ENCODE measurements at regions not wholly inside any gene's neighbourhood (a gene's known extent, or its start where the extent isn't known, plus 50 kb on each side); places are given as distances from the start of the nearest gene placed in this dataset.
A peak's percentile ranks its signal among the peaks of the same experiment; 100 is the strongest.
"Not testable (repeated sequence)": the region's sequence is repeated elsewhere in the genome, so short reads cannot be mapped to it uniquely, and the experiment has no call there.

DNA sequence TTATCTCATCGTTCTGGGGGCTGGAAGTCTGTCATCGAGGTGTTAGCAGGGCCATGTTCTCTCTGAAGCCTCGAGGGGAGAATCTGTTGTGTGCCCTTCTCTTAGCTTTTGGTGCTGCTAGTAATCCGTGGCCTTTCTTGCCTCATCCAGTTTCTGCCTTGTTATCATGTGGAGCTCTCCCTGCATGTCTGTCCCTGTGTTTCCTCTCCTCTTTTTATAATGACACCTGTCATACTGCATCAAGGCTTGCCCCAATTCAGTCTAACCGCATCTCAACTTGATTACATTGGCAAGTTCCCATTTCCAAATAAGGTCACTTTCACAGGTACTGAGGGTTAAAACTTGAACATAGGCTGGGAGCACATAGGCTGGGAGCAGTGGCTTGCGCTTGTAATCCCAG is 82.6 kb upstream of the CNIH3 start:
- no peak for DNase-seq (ENCODE audit: low read depth in 2 of 2)

GRCh38 chr1:224534731-224535130 is 81.4 kb upstream of the CNIH3 start:
- DNase-seq (ENCODE audit: low read depth in 2 of 2), result no peak

DNA sequence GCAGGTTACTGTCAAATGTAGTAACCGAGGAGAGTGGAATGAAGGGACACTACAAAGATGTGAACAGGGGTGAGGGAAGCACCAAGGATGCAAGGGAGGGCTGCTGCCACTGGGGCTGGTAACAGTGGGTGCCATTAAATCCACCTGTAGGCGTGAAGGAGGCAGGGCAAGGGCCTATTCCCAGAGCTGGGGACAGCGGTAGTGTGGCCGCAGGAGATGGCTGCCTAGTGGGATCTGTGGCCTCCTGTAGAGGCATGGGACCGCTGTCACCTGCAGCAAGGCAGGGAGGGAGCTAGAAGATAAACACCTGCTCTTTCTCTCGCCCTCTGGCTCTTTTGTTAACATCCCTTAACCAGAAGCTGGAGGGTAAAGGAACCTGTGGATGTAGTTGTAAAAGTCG is 80.5 kb upstream of the CNIH3 start:
- no peak for DNase-seq (ENCODE audit: low read depth in 2 of 2)

DNA sequence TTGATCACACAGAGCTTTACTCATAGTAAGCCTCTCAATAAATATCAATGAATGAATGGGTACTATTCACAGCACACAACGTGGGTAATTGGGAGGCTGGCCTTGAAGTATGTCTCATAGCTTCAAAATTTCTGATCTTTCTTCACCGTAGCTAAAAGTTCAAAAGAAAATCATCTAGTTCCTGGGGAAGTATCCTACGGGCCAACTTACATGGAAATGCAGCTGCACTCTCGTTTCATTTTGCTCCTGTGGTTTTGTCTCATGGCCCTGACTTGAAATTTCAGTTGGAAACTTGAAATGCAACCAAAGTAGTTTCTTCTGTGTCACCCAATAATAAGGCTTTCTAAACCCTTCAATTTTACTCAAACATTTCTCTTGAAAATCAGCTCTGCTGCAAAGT is 76.1 kb upstream of the CNIH3 start:
- no peak for DNase-seq (ENCODE audit: low read depth in 2 of 2)

GRCh38 chr1:224540535-224540934 is 75.6 kb upstream of the CNIH3 start:
- peak in 1 of 2 donors; percentile 16 for DNase-seq (ENCODE audit: low read depth in 2 of 2)

DNA sequence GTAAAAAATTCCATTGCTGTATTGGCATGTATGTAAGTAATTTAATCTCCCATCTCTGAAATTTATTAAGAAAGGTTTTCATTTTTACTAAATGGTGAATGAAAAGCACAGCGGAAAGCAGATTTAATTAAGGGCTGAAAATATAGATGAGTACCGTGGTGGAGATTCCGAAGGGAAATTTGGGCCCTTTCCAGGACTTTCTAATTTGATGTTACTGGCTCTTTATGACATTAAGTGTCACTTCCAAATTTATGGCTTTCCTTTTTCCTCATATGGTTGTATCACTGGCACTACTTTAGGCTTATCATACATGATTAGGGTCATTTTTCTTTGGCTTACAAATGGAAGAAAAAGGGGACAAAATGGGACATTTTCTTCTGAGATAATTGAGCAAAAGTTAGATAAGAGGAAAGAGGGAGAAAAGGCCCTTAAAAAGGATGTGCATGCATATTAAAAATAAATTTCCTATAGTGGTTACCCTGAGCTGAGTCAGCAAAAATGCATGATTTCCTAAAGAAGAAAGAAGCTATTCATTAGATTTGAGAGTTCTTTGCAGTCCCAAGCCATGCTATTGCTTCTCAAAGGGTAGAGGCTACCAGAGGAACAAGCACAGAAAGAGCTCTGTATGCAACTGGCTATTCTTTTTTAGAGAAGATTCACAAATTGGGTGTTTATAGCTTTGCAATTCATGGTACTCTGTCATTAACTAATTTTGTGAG is 74.9 kb upstream of the CNIH3 start:
- no peak for DNase-seq (ENCODE audit: low read depth in 2 of 2)

DNA sequence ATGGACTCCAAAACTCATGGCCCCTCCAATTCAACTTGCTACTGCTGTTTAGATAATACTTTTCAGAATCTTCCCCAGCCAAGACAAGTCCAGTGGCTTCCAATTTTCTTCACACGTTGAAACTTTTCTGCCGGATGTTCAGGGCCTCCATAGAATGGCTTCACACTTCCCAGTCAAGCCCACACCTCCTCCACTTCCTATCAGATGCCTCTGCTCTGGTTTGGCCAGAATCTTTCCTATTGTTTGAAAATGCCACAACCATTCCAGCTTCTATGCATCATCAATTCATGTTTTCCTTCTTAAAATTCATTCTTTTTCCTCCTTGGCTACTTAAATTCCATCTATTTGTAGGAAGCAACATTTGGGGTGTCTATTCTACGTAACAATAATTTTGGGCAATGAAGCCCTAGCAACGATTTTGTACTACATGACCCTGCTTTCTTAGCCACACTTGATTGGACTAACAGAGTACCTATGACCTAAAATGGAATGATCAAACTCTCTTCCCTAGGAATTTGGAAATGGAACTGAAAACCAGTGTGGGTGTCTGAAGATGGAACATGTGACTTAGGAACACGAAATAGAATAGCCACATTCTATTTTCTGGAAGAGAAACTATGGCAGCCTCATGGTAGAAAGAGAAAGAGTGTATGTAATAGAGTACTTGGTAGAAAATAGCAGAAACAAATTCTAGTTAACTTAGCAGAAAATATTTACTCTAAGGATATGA is 74.1 kb upstream of the CNIH3 start:
- DNase-seq (ENCODE audit: low read depth in 2 of 2), result peak; percentile 69 to 85

DNA sequence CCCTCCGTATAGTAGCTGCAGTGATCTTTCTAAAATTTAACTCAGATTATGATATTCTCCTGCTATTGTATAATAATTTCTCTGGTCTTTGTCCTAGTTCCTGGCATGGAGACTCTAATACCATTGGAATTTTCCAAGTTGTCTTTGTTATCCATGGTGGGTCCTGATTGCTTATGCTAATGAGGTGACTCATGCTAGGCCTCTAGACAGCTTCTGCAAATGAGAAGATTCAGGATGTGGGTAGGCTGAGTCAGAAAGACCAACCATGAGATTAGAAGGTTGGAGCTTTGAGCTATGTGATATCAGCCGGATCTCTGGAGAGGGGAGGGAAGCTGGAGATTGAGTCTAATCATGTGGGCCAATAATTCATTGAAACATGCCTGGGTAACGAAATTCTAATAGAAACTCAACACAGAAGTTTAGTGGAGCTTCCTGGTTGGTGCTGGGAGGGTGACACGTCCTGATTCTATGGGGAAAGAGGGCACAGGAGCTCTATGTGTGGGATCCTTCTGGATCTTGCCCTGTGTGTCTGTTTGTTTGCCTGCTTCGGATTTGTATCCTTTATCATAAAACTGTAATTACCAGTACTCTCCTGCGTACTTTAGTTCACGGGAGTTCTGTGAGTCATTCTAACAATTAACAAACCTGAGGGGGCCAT is 73.2 kb upstream of the CNIH3 start:
- DNase-seq (ENCODE audit: low read depth in 2 of 2), result peak; percentile 86 to 99

GRCh38 chr1:224543453-224543852 is 72.7 kb upstream of the CNIH3 start:
- DNase-seq (ENCODE audit: low read depth in 2 of 2), result peak; percentile 28 to 29

- DNase-seq (ENCODE audit: low read depth in 2 of 2), result peak; percentile 34 to 56
Observed at GRCh38 chr1:224544346-224545110, 71.6 kb upstream of the CNIH3 start.

DNA sequence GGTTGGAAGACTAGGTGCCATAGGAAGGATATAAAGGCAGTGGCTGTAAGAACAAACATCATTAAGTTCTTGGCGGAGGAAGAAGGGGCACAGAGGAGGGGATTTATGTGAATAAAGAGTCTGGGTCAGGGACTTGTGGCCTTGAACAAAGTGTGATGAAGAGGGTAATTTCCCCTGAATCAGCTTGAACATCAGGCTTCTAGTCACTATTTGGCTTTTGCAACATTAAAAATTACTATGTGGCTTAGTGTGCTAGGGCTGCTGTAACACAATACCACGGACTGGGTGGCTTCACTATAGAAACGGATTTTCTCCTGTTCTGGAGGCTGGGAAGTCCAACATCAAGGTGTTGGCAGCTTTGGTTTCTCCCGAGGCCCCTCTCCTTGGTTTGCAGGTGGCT is 70.5 kb upstream of the CNIH3 start:
- no peak for DNase-seq (ENCODE audit: low read depth in 2 of 2)

- no peak for DNase-seq (ENCODE audit: low read depth in 2 of 2)
Observed at GRCh38 chr1:224548676-224549075, 67.4 kb upstream of the CNIH3 start.

GRCh38 chr1:224551189-224551588 is 64.9 kb upstream of the CNIH3 start:
- DNase-seq (ENCODE audit: low read depth in 2 of 2), result not testable (repeated sequence)

DNA sequence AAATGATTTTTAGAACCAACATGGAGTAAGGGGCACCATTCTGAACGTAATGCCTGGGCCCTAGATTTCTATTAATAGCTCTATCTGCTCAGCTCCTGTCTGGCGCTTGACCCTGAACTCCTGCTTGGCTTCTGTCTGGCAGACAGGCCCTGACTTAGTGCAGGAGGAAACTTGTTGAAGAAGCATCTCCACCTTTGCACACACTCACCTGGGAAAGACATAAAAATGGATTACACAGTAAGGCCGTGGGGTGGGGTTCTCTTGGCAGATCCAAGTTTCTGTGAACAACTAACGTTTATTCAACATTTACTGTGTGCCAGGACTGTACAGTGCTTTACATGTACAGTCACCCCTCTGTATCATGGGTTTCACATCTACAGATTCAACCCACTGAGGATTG is 62.1 kb upstream of the CNIH3 start:
- no peak for DNase-seq (ENCODE audit: low read depth in 2 of 2)

GRCh38 chr1:224554620-224555259 is 61.4 kb upstream of the CNIH3 start:
- DNase-seq (ENCODE audit: low read depth in 2 of 2), result no peak

GRCh38 chr1:224558904-224559303 is 57.2 kb upstream of the CNIH3 start:
- DNase-seq (ENCODE audit: low read depth in 2 of 2), result no peak

DNA sequence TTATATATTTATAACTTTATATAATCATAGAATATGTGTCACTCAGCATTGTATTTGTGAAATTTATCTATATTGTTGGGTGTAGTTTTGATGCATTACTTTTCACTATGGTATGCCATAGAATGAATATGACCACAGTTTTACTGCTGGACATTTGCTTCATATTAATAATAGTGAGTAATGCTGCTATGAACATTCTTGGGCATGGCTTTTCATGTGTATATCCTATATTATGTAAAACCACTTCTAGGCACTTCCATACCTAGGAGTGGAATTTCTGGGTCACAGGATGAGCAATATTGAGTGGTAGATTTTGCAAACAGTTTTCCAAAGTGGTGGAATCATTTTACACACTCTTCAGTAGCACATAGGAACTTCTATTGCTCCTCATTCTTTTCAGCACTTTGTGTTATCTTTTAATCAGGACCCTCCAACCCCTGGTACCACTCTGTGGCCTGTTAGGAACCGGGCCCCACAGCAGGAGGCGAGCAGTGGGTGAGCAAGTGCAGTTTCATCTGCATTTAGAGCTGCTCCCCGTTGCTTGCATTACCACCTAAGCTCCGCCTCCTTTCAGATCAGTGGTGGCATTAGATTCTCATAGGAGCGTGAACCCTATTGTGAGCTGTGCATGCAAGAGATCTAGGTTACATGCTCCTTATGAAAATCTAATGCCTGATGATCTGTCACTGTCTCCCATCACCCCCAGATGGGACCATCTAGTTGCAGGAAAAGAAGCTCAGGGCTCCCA is 56.0 kb upstream of the CNIH3 start:
- no peak for DNase-seq (ENCODE audit: low read depth in 2 of 2)

DNA sequence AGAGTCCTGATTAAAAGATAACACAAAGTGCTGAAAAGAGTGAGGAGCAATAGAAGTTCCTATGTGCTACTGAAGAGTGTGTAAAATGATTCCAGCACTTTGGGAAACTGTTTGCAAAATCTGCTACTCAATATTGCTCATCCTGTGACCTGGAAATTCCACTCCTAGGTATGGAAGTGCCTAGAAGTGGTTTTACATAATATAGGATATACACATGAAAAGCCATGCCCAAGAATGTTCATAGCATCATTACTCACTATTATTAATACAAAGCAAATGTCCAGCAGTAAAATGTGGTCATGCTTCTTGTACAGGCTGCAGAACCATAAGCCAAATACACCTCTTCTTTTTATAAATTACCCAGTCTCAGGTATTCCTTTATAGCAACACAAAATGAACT is 53.2 kb upstream of the CNIH3 start:
- DNase-seq (ENCODE audit: low read depth in 2 of 2), result not testable (repeated sequence)

- DNase-seq (ENCODE audit: low read depth in 2 of 2), result no peak
Observed at GRCh38 chr1:224563666-224564065, 52.5 kb upstream of the CNIH3 start.

GRCh38 chr1:224564454-224565084 is 51.5 kb upstream of the CNIH3 start:
- no peak for DNase-seq (ENCODE audit: low read depth in 2 of 2)

Measured in lung microvascular endothelial cell (primary cell).